ENCODE measurements at regions not wholly inside any gene's neighbourhood (a gene's known extent, or its start where the extent isn't known, plus 50 kb on each side); places are given as distances from the start of the nearest gene placed in this dataset.
"Not testable (repeated sequence)": the region's sequence is repeated elsewhere in the genome, so short reads cannot be mapped to it uniquely, and the experiment has no call there.

DNA sequence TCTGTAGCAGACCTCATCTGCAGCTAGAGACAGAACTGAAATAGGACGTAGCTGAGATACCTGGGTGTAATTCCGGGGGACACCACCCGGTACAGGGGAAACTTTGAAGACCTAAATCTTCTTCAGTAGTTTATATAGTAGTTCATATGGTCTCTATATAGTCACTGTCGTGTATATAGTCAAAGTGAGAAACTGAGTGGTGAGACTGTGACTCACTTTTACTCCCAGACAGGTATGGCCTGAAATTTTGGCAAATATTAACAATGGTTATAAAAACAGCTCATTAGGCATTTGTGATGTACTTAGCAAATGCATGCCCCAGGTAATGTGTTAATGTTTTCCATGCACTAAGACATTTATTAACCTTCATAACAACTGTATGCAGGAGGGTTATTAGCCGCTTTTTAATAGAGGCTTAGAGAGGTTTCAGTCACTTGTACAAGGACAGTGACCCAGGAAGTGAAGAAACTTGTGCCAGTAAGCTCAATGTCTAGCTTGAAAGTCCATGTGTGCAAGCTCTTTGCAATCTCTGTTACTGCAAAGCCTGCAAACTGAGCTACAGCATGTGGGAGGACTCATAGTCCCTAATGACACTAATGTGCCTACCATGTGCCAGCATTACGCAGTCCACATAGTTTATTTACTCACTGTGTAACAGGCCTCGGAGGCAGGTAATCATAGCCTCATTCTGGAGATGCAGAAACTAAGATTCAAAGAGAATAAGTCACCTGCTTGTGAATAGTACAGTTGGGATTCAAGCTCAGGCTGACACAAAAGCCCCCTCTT is 165.4 kb upstream of the CHD6 start:
- DNase-seq: no peak

DNA sequence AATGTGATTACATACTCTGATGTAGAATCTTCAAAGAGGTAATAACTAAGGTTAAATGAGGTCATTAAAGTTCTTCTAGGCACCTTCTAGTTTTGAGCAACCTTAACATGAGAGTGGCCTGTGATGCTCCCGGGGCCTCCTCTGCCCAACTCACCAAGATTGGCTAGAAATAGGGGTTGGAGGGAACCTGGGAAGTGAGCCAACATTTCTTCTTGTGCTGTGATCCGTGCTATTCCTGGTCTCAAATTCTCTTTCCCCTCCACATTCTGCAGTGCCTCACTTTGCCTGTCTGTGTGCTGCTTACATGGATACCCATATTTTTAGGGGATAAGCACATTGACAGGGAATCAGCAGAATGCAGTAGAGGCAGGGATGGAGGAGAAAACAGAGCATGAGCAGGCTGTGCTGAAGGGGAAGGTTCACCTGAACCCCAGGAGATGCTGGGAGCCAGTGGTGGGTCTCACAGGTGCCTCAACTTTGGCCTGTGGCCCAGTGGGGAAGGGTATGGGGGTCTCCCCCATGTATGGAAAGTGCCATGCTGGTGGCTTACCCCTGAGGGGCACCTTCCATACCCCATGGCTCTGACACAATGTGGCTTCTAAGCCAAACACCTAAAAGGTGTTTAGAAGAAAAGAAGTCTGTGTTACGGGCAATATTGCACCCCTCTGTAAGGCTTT is 164.7 kb upstream of the CHD6 start:
- no peak for DNase-seq

DNA sequence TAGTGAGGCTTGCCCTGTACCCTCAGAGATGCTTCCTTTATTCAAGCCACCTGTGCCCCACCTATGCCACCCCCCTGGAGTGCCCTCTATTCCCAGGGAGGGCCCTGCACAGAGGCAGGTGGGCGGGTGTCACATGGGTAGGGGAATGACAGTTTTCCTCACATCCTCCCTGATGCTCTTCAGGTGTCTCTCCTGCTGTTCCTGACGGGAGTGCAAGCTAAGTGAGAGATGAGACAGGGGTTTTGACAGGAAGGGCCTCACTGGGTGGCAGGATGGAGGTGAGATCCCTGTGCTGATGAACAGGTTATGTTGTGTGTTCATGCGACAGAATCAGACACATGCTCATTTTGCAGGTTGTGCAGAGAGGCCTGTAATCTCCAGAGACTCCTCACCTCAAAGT is 164.1 kb upstream of the CHD6 start:
- DNase-seq: no peak

DNA sequence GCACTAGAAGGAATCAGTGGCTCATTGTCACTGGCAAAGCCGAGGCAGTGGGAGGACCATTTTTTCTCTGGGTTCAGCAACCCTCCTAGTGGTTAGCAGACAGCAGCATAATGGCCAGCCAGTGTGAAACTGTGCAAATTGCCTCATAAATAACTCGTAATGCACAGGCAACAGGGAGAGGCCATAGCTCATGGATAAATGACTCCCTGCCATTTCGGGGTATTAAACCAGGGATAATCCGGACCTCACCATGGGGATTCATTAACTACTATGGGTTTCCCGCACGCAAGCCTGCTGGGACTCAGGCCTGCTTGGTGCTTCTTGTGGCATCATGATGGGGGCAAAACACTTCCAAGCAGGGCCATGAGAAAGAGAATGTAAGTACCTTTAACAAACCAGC is 158.2 kb upstream of the CHD6 start:
- no peak for DNase-seq

DNA sequence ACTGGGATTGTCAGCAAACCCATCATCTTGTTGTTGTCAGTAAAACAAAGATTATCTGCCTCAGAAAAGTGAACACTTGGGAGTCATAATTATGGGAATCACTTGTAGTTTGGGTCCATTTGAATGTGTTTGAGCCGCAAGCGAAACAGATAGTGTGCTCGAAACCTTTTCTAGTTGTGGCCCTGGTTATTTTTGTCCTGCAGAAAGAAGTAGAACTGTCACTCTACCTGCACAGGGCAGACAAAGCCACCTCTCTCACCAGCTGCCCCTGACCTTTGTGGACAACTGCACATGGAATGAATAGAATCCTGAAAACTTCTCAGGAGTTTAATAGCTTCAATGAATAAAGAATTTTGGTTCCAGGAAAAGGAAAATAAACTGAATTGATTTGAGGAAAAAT is 156.1 kb upstream of the CHD6 start:
- DNase-seq: no peak

DNA sequence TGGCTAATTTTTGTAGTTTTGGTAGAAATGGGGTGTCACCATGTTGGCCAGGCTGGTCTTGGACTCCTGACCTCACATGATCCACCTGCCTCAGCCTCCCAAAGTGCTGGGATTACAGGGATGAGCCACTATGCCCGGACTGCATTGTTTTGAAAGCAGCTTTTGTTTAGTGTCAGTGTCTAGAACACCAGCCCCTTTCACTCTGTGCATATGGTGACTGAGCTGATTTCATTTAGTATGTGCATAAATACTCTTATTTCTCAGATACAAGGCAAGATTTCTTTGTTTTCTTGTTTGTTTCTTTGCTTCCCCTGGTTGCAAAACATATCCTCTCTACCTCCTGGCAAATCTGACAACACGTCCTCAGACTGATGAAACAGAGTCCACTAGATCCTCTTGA is 152.8 kb upstream of the CHD6 start:
- DNase-seq: no peak

DNA sequence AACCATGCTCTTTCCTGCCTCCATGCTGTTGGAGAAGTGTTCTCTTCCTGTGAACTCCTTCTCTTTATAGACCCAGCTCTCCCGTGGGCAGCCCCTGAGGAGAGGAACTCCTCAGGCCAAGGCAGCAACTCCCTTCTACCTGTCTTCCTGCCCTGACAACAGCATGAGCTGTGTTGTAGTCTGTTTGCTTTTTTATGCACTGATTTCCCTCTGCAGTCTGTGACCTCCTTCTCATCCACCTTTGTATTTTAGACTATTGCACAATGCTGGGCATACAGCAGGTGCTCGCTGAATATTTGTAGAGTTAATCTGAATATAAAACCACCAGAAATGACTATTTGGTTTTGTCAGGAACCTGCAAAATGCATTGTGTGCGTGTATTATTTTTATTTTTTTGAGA is 152.2 kb upstream of the CHD6 start:
- DNase-seq: no peak

DNA sequence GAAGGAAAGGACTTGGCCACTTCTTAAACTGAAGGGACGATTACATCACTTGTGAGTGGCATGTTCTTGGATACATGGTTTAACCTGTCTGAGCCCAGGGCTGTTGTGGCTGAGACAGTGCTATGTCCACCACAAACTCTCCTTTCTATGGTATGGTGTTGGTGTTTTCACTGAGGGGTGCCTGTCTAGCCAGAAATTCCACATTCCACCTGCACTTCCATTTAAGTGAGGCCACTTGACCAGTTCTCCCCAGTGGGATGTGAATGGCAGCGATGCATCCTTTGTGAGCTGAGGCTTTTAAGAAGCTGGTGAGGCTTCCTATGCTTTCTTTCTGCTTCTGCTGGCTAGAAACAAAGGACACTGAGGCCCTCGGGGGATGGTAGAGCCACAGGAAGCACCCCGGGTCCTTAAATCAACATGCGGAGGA is 151.4 kb upstream of the CHD6 start:
- no peak for DNase-seq

DNA sequence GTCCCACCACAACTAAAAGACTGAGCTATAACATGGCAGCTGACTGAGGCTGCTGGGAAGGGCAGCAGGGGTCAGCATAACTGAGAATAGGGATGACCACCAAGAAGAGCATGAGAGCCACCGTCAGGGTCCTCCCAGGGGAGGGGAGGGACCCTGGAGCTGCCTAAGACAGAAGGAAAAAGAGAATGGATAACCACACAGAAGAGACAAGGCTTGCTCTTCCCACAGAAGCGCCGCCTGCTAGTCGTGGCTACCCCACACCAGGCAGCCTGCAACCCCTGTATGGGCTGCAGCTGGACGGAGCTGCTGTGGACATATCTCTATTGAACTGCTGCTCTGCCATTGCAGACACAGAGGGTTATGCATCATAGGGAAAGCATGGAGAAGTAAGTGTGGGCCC is 132.0 kb upstream of the CHD6 start:
- DNase-seq: no peak

DNA sequence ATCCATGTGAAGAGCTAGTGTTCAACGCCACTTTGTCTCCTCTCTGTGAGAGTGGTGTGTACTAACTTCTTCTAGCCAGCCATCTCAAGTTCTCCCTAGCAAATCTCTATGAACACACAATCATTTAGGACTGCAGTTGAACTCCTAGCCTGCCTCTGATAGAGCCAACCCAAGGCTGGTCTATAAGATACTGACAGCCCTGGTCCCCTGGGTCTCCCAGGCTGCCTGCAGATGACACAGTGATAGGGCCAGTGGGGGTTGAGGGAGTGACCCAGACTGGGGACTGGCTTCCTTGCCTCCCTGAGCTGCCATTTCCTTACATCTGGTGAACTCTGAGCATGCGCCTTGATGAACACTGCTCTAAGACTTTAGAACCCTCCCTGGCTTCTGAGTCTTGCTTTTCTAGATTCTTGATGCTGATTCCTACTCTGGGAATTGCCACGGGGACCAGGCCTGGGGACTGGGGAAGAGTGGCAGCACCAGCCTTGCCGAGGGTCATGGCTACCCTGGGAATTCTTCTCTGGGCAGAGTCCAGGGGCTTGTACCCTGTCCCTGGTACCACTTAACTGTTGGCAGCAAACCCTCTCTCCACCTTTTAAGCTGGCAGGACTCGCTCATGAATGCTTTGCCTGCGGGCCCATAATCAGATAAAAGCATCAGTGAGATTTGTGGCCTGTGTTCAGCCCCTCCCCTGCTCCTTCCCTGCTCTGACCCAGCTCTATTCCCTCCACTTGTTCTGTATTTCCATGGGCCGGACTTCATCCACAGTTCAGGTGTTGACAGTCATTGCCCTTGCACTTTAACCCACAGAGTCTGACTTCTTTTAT is 130.8 kb upstream of the CHD6 start:
- no peak for DNase-seq

DNA sequence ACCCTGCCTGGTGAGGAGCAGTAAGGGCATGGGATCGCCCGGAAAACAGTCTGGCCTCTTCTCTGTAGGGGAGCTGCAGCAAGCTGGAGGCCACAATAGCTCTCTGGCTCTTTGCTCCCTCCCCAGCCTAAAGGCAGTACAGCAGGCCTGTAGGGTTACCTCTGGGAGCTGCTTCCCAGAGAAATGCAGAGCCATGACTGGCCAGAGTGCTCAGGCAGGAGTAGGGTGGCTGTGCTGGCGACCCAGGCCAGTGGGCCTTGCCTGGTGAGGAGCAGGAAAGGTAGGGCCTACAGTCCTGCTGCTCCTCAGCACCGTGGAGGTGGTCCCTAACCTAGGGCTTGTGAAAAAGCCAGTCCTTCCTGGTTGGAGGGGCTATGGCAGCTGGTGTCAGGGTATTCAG is 129.9 kb upstream of the CHD6 start:
- no peak for DNase-seq

DNA sequence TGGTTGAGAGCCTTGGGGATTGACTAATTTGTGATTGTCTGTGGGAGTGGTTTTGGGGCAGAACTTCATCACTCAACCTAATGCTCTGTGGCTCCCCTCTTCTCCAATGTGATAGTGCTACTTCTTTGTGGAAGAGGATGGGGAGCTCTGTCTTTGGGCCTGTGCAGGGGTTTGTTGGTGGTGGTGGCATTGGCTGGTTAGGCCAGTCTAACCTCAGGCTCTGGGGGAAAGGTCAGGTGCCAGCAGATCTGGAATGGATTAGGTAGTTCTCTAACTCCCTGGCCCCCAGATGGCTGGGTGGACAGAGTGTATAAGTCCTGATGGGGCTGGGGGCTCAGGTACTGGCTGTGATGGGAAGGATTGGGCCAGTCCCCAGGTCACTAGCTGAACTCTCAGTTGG is 129.0 kb upstream of the CHD6 start:
- no peak for DNase-seq

DNA sequence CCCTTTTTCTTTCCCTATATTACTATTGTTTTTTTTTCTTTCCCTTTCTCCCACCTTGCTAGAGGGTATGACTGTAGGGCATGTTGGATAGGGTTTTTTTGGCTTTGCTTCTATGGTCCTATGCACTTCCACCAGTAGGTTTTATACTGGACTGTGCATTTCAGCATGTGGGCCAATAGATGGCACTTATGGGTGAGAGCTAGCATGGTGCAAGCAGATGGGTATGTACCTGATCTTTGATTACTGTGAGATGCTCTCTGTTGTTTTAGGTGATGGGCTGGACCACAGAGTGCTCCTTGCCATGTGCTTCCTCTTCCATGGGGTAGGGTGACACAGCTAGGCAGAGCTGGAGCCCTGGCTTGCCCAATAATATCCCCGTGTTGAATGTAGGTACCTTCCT is 128.5 kb upstream of the CHD6 start:
- DNase-seq: no peak

DNA sequence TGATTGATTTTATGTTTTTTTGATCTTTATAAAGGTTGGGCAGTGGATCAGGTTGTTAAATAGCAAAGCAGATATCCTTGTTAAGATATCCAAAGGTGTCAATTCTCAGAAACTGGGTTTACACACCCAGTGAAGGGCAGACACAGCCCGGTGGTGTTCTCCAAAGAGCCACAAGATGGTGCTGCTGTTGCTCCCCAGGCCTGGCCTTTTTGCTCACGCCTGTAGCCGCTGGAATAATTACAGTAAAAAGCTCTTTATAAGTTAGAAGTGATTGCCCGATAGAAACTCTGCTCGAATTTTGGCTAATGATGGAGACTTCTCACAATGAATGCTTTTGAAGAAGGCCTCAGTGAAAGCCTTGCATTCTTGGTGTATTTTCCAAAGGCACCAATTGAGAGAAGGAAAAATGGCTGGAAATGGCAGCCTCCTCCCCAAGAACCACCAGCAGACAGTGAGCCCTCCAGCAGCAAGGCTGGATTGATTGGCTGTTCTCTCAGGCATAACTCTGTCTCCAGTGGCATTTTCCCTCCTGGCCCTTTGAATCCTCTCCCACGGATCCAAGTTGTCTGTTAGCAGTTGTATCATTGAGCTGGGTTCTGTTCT is 120.5 kb upstream of the CHD6 start:
- peak; percentile 10 for DNase-seq

DNA sequence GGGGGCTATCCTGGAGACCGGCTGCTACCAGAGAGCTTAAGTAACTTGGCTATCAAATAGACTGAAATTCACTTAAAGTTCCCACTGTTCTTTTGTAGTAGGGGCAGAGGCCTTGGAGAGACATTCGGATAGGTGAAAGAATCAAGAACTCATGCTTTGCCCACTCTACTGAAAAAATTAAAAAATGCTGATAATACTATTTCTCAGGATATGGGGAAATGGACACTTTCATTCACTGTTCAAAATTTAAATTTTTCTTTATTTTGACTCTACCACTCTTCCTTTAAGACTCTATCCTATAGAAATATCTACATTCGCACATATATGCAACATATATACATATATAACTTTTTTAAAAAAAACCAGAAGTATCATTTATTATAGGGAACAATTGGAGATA is 117.8 kb upstream of the CHD6 start:
- no peak for DNase-seq

DNA sequence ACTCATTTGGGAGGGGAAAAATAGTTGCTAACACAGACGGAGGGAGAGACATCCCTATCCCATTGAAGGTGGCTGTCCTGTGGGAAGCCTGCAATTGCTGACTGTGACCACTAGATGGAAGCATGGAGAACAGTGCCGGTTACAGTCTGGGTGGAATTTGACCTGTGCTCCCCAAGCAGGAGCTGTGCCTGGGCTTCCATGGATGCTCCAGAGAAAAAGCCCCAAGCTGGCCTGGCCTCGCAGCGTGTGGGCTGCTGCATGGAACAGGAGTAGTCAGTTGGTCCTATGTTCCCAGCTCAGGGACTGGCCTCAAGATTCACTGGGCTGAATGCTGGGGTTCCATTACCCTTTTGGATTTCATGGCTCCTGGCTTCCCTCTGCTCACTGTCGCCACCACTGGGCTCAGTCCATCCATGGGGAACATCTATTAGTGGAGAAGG is 116.3 kb upstream of the CHD6 start:
- DNase-seq: peak; percentile 8

DNA sequence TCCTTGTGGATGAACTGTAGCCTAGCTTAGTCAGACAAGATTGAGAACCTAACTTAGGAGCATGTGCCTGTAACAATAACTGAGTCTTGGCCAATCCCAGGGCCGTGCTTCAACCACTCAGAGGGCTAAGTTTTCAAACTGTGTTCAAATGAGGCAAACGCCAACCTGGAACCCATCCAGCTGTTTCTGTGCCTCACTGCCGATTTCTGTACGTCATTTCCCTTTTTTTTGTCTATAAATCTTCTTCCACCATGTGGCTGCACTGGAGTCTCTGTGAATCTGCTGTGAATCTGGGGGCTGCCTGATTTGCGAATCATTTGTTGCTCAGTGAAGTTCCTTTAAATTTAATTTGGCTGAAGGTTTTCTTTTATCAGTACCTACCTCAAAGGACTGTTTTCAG is 115.0 kb upstream of the CHD6 start:
- no peak for DNase-seq

DNA sequence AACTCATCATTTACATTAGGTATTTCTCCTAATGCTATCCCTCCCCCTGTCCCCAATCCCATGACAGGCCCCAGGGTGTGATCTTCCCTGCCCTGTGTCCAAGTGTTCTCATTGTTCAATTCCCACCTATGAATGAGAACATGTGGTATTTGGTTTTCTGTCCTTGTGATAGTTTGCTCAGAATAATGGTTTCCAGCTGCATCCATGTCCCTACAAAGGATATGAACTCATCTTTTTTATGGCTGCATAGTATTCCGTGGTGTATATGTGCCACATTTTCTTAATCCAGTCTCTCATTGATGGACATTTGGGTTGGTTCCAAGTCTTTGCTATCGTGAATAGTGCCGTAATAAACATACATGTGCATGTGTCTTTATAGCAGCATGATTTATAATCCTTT is 113.0 kb upstream of the CHD6 start:
- not testable (repeated sequence) for DNase-seq

DNA sequence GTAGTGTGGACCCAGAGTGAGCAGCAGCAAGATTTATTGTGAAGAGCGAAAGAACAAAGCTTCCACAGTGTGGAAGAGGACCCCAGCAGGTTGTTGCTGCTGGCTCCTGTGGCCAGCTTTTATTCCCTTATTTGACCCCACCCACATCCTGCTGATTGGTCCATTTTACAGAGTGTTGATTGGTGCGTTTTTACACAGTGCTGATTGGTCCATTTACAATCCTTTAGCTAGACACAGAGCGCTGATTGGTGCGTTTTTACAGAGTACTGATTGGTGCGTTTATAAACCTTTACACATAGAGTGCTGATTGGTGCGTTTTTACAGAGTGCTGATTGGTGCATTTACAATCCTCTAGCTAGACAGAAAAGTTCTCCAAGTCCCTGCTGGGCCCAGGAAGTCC is 109.5 kb upstream of the CHD6 start:
- not testable (repeated sequence) for DNase-seq

DNA sequence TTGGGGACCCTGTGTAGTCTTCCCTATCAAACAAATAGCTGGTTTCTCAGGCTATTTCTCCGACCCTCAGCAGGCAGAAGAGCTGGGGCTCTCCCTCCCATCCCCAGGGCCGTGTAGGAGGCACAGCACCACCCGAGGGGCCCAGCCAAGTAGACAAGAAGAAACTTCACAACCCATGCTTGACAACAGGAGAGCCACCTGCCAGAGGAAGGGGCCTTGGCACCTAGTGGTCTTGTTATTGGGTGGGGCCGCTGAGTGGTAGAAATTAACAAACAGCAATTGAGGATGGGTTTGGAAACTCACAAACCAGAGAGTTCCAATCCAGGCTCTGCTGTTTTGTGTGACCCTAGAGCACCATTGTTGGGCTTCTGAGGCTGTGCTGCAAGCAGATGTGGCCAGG is 108.5 kb upstream of the CHD6 start:
- DNase-seq: no peak

DNA sequence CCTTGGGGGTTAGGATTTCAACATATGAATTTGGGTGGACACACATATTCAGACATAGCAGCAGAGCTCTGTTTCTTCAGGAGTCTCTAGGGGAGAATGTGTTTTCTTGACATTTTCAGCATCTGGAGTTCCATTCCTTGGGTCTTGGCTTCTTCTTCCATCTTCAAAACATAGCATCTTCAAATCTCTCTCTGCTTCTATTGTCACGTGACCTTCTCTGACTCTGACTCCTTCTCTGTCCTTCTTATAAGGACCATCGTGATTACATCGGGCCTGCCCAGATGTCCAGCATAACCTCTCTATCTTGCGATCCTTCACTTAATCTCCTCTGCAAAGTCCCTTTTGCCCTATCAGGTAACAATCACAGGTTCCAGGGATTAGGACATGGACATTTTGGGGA is 101.0 kb upstream of the CHD6 start:
- no peak for DNase-seq

DNA sequence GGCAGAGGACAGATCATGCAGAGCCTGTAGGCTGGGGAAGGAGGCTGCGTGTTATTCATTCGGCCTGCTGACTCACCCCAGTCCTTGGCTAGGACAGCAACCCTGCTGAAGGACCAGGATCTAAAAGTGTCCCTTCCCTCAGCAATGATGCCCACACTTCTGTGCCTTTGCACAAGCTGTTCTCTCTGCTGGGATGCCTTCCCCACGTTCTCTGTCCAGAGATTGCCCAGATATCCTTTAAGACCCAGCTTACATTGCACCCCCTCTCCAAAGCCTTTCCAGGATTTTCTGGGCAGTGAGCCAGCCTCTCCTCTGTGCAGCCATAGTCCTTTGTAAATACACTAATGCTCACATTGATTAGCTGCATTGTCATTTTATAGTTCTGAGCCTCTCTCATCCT is 99.3 kb upstream of the CHD6 start:
- no peak for DNase-seq

DNA sequence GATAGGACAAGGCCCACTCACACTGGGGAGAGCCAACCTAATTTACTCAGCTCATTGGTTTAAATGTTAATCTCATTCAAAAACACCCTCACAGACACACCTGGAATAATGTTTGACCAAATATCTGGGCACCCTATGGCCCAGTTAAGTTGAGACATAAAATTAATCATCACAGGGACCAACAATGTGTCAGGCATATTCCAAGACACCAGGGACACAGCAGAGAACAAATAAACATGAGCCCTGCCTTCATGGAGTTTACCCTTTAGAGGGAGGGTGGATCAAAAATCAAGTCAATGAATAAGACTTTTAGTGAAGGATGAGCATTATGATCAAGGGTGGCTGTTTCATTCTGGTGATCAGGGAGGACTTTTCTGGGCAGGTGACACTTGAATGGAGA is 98.7 kb upstream of the CHD6 start:
- no peak for DNase-seq

Data from hindlimb muscle (tissue), 1 donor.